ENCODE measurements at regions not wholly inside any gene's neighbourhood (a gene's known extent, or its start where the extent isn't known, plus 50 kb on each side); places are given as distances from the start of the nearest gene placed in this dataset.

GRCh38 chr9:2453701-2454100, 167.9 kb upstream of the VLDLR start:
- POLR2A ChIA-PET, result no interaction called here
- Histone ChIP-seq H3K27ac (ENCODE audit: extremely low read length, insufficient read depth, low read length) (no peak overlapping the region), H3K36me3 (replicated peaks in 1 of 2; ENCODE audit: control insufficient read depth in 1 of 2, insufficient read depth in 2 of 2, low read length in 2 of 2) (no peaks in the 10 kb centered on the region), H3K9me3 (ENCODE audit: low read length) (no peaks in the 10 kb centered on the region), H3K27me3 (ENCODE audit: control insufficient read depth in 1 of 2, insufficient read depth in 2 of 2, low read length in 2 of 2) (no peaks in the 10 kb centered on the region), H2AFZ (ENCODE audit: low read length) (no peak overlapping the region), H3K79me2 (ENCODE audit: insufficient read depth, low read length) (no peaks in the 10 kb centered on the region), H3K9ac (ENCODE audit: insufficient read depth, low read depth, low read length) (no peak overlapping the region), H4K20me1 (ENCODE audit: insufficient read depth, low read length) (no peaks in the 10 kb centered on the region), H3K4me2 (ENCODE audit: low read depth, low read length) (no peak overlapping the region), H3K4me1 (ENCODE audit: insufficient read depth, low read length) (no peaks in the 10 kb centered on the region), H3K4me3 (replicated peaks in 1 of 3; ENCODE audit: insufficient read depth in 1 of 3, low read depth in 2 of 3, low read length in 3 of 3) (no peak overlapping the region)
- ATAC-seq (no peak), FAIRE-seq (no peak), DNase-seq (ENCODE audit: low spot score) (no peak)
- 62% methylated on average over 6 of the region's 6 CpGs for WGBS (ENCODE audit: low lambda C conversion rate)
- in situ Hi-C loops (cut with HindIII; ENCODE audit: extremely low pct_ligation_motif_present, low pct_unique_long_range_greater_than_20kb), result no loop called here
- intact Hi-C loops (cut with micrococcal nuclease; ENCODE audit: unreplicated experiment), result no loop called here
- TF ChIP-seq TSC22D2 (CRISPR knock-in tag; IDR thresholded peaks at IDR 0.05; ENCODE audit: borderline replicate concordance) (no peak), MED1 (CRISPR knock-in tag; IDR thresholded peaks at IDR 0.05) (no peak), IKZF4 (CRISPR knock-in tag; IDR thresholded peaks at IDR 0.05; ENCODE audit: borderline replicate concordance, low read depth, not compliant biosample characterization) (no peak), NAIF1 (CRISPR knock-in tag; IDR thresholded peaks at IDR 0.05; ENCODE audit: borderline replicate concordance) (no peak), FOXA3 (CRISPR knock-in tag; IDR thresholded peaks at IDR 0.05) (no peak), ZNF256 (CRISPR knock-in tag; conservative IDR thresholded peaks at IDR 0.05) (no peak), FIP1L1 (IDR thresholded peaks at IDR 0.05; ENCODE audit: borderline replicate concordance, insufficient read depth, low read depth, low read length) (no peak), ZBTB26 (CRISPR knock-in tag; IDR thresholded peaks at IDR 0.05; ENCODE audit: borderline replicate concordance) (no peak), DRAP1 (CRISPR knock-in tag; IDR thresholded peaks at IDR 0.05) (no peak), ZNF878 (CRISPR knock-in tag; IDR thresholded peaks at IDR 0.05) (no peak), TRIM24 (CRISPR knock-in tag; IDR thresholded peaks at IDR 0.05) (no peak)
- TF ChIP-seq, protein P1, sequence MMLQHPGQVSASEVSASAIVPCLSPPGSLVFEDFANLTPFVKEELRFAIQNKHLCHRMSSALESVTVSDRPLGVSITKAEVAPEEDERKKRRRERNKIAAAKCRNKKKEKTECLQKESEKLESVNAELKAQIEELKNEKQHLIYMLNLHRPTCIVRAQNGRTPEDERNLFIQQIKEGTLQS (CRISPR knock-in tag; IDR thresholded peaks at IDR 0.05), result no peak
- no TSS peak for BruUV-seq (replicated peaks)
- CTCF ChIA-PET (ENCODE audit: low intra/inter-chr PET ratio, low total read pairs), result no interaction called here

Data from HepG2 (cell line).